ENCODE measurements at regions not wholly inside any gene's neighbourhood (a gene's known extent, or its start where the extent isn't known, plus 50 kb on each side); places are given as distances from the start of the nearest gene placed in this dataset.

GRCh38 chr21:36552434-36552785 is 72.5 kb upstream of the CLDN14 start (continued):
- TF ChIP-seq RERE (CRISPR knock-in tag; IDR thresholded peaks at IDR 0.05; ENCODE audit: low read depth) (no peak), EHMT2 (IDR thresholded peaks at IDR 0.05; ENCODE audit: borderline replicate concordance, low read depth, low read length) (no peak), TEF (CRISPR knock-in tag; IDR thresholded peaks at IDR 0.05) (no peak), ARNT2 (CRISPR knock-in tag; IDR thresholded peaks at IDR 0.05; ENCODE audit: low read depth) (no peak)

GRCh38 chr21:36553406-36553805 is 73.5 kb upstream of the CLDN14 start:
- H3K36me3 ChIP-seq (replicated peaks in 1 of 2; ENCODE audit: control insufficient read depth in 1 of 2, insufficient read depth in 2 of 2, low read length in 2 of 2) = no peaks in the 10 kb centered on the region
- no peak for DNase-seq (ENCODE audit: low spot score)
- H4K20me1 ChIP-seq (ENCODE audit: insufficient read depth, low read length) = no peaks in the 10 kb centered on the region
- 56% methylated on average over 4 of the region's 6 CpGs for WGBS (ENCODE audit: low lambda C conversion rate)
- no peak overlapping the region for H3K9ac ChIP-seq (ENCODE audit: insufficient read depth, low read depth, low read length)
- ChIA-PET CTCF (ENCODE audit: low intra/inter-chr PET ratio, low total read pairs) (no interaction called here), POLR2A (no interaction called here)
- H3K9me3 ChIP-seq (ENCODE audit: low read length) = no peaks in the 10 kb centered on the region
- H3K4me1 ChIP-seq (ENCODE audit: insufficient read depth, low read length) = no peaks in the 10 kb centered on the region
- BruUV-seq (replicated peaks) = no TSS peak
- no peaks in the 10 kb centered on the region for H3K79me2 ChIP-seq (ENCODE audit: insufficient read depth, low read length)
- no peak for TF ChIP-seq HHEX (CRISPR knock-in tag; IDR thresholded peaks at IDR 0.05)
- TF ChIP-seq, protein P1, sequence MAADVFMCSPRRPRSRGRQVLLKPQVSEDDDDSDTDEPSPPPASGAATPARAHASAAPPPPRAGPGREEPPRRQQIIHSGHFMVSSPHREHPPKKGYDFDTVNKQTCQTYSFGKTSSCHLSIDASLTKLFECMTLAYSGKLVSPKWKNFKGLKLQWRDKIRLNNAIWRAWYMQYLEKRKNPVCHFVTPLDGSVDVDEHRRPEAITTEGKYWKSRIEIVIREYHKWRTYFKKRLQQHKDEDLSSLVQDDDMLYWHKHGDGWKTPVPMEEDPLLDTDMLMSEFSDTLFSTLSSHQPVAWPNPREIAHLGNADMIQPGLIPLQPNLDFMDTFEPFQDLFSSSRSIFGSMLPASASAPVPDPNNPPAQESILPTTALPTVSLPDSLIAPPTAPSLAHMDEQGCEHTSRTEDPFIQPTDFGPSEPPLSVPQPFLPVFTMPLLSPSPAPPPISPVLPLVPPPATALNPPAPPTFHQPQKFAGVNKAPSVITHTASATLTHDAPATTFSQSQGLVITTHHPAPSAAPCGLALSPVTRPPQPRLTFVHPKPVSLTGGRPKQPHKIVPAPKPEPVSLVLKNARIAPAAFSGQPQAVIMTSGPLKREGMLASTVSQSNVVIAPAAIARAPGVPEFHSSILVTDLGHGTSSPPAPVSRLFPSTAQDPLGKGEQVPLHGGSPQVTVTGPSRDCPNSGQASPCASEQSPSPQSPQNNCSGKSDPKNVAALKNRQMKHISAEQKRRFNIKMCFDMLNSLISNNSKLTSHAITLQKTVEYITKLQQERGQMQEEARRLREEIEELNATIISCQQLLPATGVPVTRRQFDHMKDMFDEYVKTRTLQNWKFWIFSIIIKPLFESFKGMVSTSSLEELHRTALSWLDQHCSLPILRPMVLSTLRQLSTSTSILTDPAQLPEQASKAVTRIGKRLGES (CRISPR knock-in tag; IDR thresholded peaks at IDR 0.05; ENCODE audit: borderline replicate concordance) = no peak
- in situ Hi-C loops (cut with HindIII; ENCODE audit: extremely low pct_ligation_motif_present, low pct_unique_long_range_greater_than_20kb) (no loop called here), intact Hi-C loops (cut with micrococcal nuclease; ENCODE audit: unreplicated experiment) (no loop called here)
- H3K27me3 ChIP-seq (ENCODE audit: control insufficient read depth in 1 of 2, insufficient read depth in 2 of 2, low read length in 2 of 2) = peaks cover 0 to 39% of the 10 kb centered on the region in 2 experiments; a peak in 3 of 5 replicates
- no peak overlapping the region for H3K27ac ChIP-seq (ENCODE audit: extremely low read length, insufficient read depth, low read length)
- no peak overlapping the region for H2AFZ ChIP-seq (ENCODE audit: low read length)
- H3K4me3 ChIP-seq (replicated peaks in 1 of 3; ENCODE audit: insufficient read depth in 1 of 3, low read depth in 2 of 3, low read length in 3 of 3) = no peak overlapping the region
- no peak for ATAC-seq
- H3K4me2 ChIP-seq (ENCODE audit: low read depth, low read length) = no peak overlapping the region
- FAIRE-seq = no peak

Data from HepG2 (cell line).